Sciatic nerve (tissue), 2 donors: ENCODE measurements at regions not wholly inside any gene's neighbourhood (a gene's known extent, or its start where the extent isn't known, plus 50 kb on each side); places are given as distances from the start of the nearest gene placed in this dataset.
A peak's percentile ranks its signal among the peaks of the same experiment; 100 is the strongest.

ENCODE experiments used
- ATAC-seq: fragments of 200-7000 bp; cut with Tn5 transposase; one replicate; pipeline ENCODE4 v1.9.1; 2020; ENCODE audit warnings: mild to moderate bottlenecking, moderate library complexity
- DNase-seq: peaks from one replicate; pipeline ENCODE4 v3.0.0-alpha.2; 2020; ENCODE audit warnings: low spot score
- intact Hi-C: fragments of 100-400 bp; cut with DNase I; formaldehyde crosslinking; loops from one replicate; pipeline ENCODE4 v1.14.2; 2022
- donor health status: DM: no; HTN: no; CAD: no.
- donor health status: DM: no; HTN: no; CAD: no.

- intact Hi-C loops: no loop called here
- ATAC-seq (no peak), DNase-seq (no peak)
These were observed 168.0 kb downstream of the KIF4B start for GRCh38 chr5:155181542-155181941.

GRCh38 chr5:155189476-155189875 lies 175.9 kb downstream of the KIF4B start:
- DNase-seq: no peak
- intact Hi-C loops: no loop called here
- no peak for ATAC-seq

- DNase-seq (no peak), ATAC-seq (no peak)
- intact Hi-C loops: no loop called here
These were observed 176.4 kb downstream of the KIF4B start for GRCh38 chr5:155189981-155190380.

- ATAC-seq (no peak), DNase-seq (no peak)
- intact Hi-C loops: no loop called here
These were observed 179.5 kb downstream of the KIF4B start for GRCh38 chr5:155193029-155193428.

- intact Hi-C loops: no loop called here
- no peak for ATAC-seq
- DNase-seq: no peak
These were observed 180.0 kb downstream of the KIF4B start for GRCh38 chr5:155193483-155194107.

- intact Hi-C loops: no loop called here
- ATAC-seq: no peak
- no peak for DNase-seq
These were observed 187.1 kb downstream of the KIF4B start for GRCh38 chr5:155200608-155201007.

- intact Hi-C loops: no loop called here
- ATAC-seq: no peak
These were observed 198.2 kb downstream of the KIF4B start for GRCh38 chr5:155211764-155212163.

GRCh38 chr5:155222393-155222792 lies 208.8 kb downstream of the KIF4B start:
- intact Hi-C loops: no loop called here
- no peak for DNase-seq

More at GRCh38 chr5:155211764-155212163, 198.2 kb downstream of the KIF4B start:
- no peak for DNase-seq

GRCh38 chr5:155229135-155229534 lies 215.6 kb downstream of the KIF4B start:
- DNase-seq (no peak), ATAC-seq (no peak)
- intact Hi-C loops: no loop called here

More at GRCh38 chr5:155222393-155222792, 208.8 kb downstream of the KIF4B start:
- ATAC-seq: peak; percentile 42

GRCh38 chr5:155239803-155240202 lies 226.2 kb downstream of the KIF4B start:
- DNase-seq: no peak
- intact Hi-C loops: no loop called here
- ATAC-seq: no peak

GRCh38 chr5:155250596-155250995 lies 237.0 kb downstream of the KIF4B start:
- DNase-seq (no peak), ATAC-seq (no peak)
- intact Hi-C loops: no loop called here

GRCh38 chr5:155252025-155252424 lies 238.5 kb downstream of the KIF4B start:
- intact Hi-C loops: no loop called here
- ATAC-seq (no peak), DNase-seq (no peak)

GRCh38 chr5:155252717-155253116 lies 239.2 kb downstream of the KIF4B start:
- intact Hi-C loops: no loop called here
- DNase-seq: no peak
- ATAC-seq: no peak

- DNase-seq (no peak), ATAC-seq (no peak)
- intact Hi-C loops: no loop called here
These were observed 240.8 kb downstream of the KIF4B start for GRCh38 chr5:155254399-155254798.

GRCh38 chr5:155258161-155258560 lies 244.6 kb downstream of the KIF4B start:
- DNase-seq: peak; percentile 72
- peak; percentile 93 for ATAC-seq
- intact Hi-C loops: no loop called here

- intact Hi-C loops: no loop called here
- no peak for DNase-seq
- ATAC-seq: no peak
These were observed 246.1 kb downstream of the KIF4B start for GRCh38 chr5:155259648-155260047.

GRCh38 chr5:155260798-155261197 lies 247.2 kb downstream of the KIF4B start:
- ATAC-seq: no peak
- no peak for DNase-seq
- intact Hi-C loops: no loop called here

- DNase-seq: no peak
- intact Hi-C loops: no loop called here
- no peak for ATAC-seq
These were observed 249.8 kb downstream of the KIF4B start for GRCh38 chr5:155263381-155263780.

GRCh38 chr5:155264809-155265208 lies 251.3 kb downstream of the KIF4B start:
- no peak for ATAC-seq
- intact Hi-C loops: no loop called here
- DNase-seq: no peak

GRCh38 chr5:155268770-155269425 lies 255.3 kb downstream of the KIF4B start:
- no peak for DNase-seq
- ATAC-seq: no peak
- intact Hi-C loops: no loop called here

GRCh38 chr5:155270725-155271124 lies 257.2 kb downstream of the KIF4B start:
- DNase-seq (no peak), ATAC-seq (no peak)
- intact Hi-C loops: no loop called here
